ENCODE measurements at regions not wholly inside any gene's neighbourhood (a gene's known extent, or its start where the extent isn't known, plus 50 kb on each side); places are given as distances from the start of the nearest gene placed in this dataset.

- Histone ChIP-seq H3K23ac (ENCODE audit: insufficient read length) (no peak overlapping the region), H3K79me2 (ENCODE audit: control insufficient read depth in 1 of 2, insufficient read depth in 2 of 2, low read length in 2 of 2) (no peaks in the 10 kb centered on the region), H3K9me3 (ENCODE audit: insufficient read depth in 2 of 2, low read depth in 1 of 2, low read length in 1 of 2) (peaks cover 3 to 6% of the 10 kb centered on the region in 2 experiments; a peak in 1 of 4 replicates), H2BK5ac (ENCODE audit: low read depth, low read length) (no peak overlapping the region), H4K91ac (replicated peaks; ENCODE audit: insufficient read length, low read length) (no peak overlapping the region), H3K36me3 (ENCODE audit: control insufficient read depth in 2 of 4, insufficient read depth in 4 of 4, low read length in 3 of 4) (no peaks in the 10 kb centered on the region), H3K18ac (ENCODE audit: extremely low read depth, low read length) (no peak overlapping the region), H2BK15ac (ENCODE audit: low read length) (no peak overlapping the region), H3K27ac (ENCODE audit: low read depth, low read length) (no peak overlapping the region), H4K8ac (ENCODE audit: extremely low read depth, insufficient read depth, low read length) (no peak overlapping the region), H4K20me1 (replicated peaks in 1 of 2; ENCODE audit: control insufficient read depth in 1 of 2, insufficient read depth in 2 of 2, low read length in 2 of 2) (no peaks in the 10 kb centered on the region), H3K23me2 (ENCODE audit: low read depth, low read length) (no peaks in the 10 kb centered on the region), H3K27me3 (replicated peaks in 1 of 4; ENCODE audit: control insufficient read depth in 3 of 4, extremely low read depth in 1 of 4, insufficient read depth in 3 of 4, low read length in 3 of 4) (no peaks in the 10 kb centered on the region), H3K14ac (ENCODE audit: insufficient read length) (no peak overlapping the region), H2BK20ac (ENCODE audit: low read length) (no peak overlapping the region), H2BK12ac (ENCODE audit: low read depth, low read length) (no peak overlapping the region), H3K4ac (replicated peaks; ENCODE audit: insufficient read length, low read depth, low read length) (no peak overlapping the region), H2AK5ac (ENCODE audit: low read depth, low read length) (no peak overlapping the region), H3K56ac (replicated peaks; ENCODE audit: insufficient read length, low read depth, low read length) (no peak overlapping the region), H3K4me3 (ENCODE audit: extremely low read depth in 1 of 4, insufficient read depth in 2 of 4, low read depth in 3 of 4, low read length in 4 of 4) (no peak overlapping the region), H3K4me2 (ENCODE audit: insufficient read depth in 1 of 2, low read depth in 2 of 2, low read length in 2 of 2) (no peak overlapping the region), H4K5ac (ENCODE audit: insufficient read length, low read depth, low read length) (no peak overlapping the region), H3K4me1 (replicated peaks in 1 of 4; ENCODE audit: control insufficient read depth in 3 of 4, insufficient read depth in 4 of 4, low read length in 3 of 4) (0 out of 7 replicates have a peak, but pooled peaks cover 0 to 1% (median 0%) of the 10 kb centered on the region in 4 experiments), H3K9ac (replicated peaks in 1 of 4; ENCODE audit: extremely low read depth in 1 of 4, low read depth in 3 of 4, low read length in 3 of 4) (no peak overlapping the region), H3K79me1 (ENCODE audit: low read depth, low read length) (no peaks in the 10 kb centered on the region), H2AFZ (ENCODE audit: low read length) (no peak overlapping the region), H2BK120ac (replicated peaks; ENCODE audit: low read depth, low read length) (no peak overlapping the region)
- FAIRE-seq (no peak), DNase-seq (ENCODE audit: low read depth in 1 of 2, low spot score in 2 of 2) (no peak)
- CTCF ChIA-PET (ENCODE audit: partially characterized antibody), result interaction anchor here (0.6 to 1.6 kb wide), 2 partner anchors 11 to 1225 kb away, joined by 3 to 4 read pairs; no protein-coding TSS in a partner anchor
- POLR2A ChIA-PET (ENCODE audit: partially characterized antibody), result no interaction called here
- WGBS, 2 experiments (ENCODE audit: extremely low coverage in 1 of 2, insufficient coverage in 1 of 2, insufficient read length in 1 of 2, insufficient replicate concordance in 2 of 2, low coverage in 1 of 2, low lambda C conversion rate in 2 of 2, missing lambda C conversion rate in 1 of 2), result 91% methylated on average over 3 of the region's 3 CpGs; no CpG with 5 or more reads in 1 of the 2 experiments
- TF ChIP-seq TAF1 (IDR thresholded peaks at IDR 0.05; ENCODE audit: low read depth, low read length), result no peak
- no peak for TF ChIP-seq USF2 (IDR thresholded peaks at IDR 0.05; ENCODE audit: low read length)
- TF ChIP-seq JUND (IDR thresholded peaks at IDR 0.05; ENCODE audit: low read length), result no peak
- no peak for TF ChIP-seq SP4 (IDR thresholded peaks at IDR 0.05; ENCODE audit: low read length)
- no peak for TF ChIP-seq RFX5 (IDR thresholded peaks at IDR 0.05; ENCODE audit: borderline replicate concordance, low read depth, low read length)
- no peak for TF ChIP-seq ATF2 (IDR thresholded peaks at IDR 0.05; ENCODE audit: low read length)
- TF ChIP-seq CREB1 (IDR thresholded peaks at IDR 0.05), result no peak
- no peak for TF ChIP-seq SAP30 (IDR thresholded peaks at IDR 0.05; ENCODE audit: insufficient read depth, insufficient replicate concordance, low read length)
- TF ChIP-seq MAX (IDR thresholded peaks at IDR 0.05), result no peak
- no peak for TF ChIP-seq EGR1 (IDR thresholded peaks at IDR 0.05; ENCODE audit: borderline replicate concordance, low read depth, low read length)
- no peak for TF ChIP-seq BACH1 (IDR thresholded peaks at IDR 0.05; ENCODE audit: low read length)
- no peak for TF ChIP-seq SP2 (IDR thresholded peaks at IDR 0.05; ENCODE audit: low read length)
- TF ChIP-seq MAFK (IDR thresholded peaks at IDR 0.05; ENCODE audit: low read depth, low read length), result no peak
Observed at GRCh38 chr13:22320991-22321390, 650.1 kb downstream of the FGF9 start.
